ENCODE measurements at regions not wholly inside any gene's neighbourhood (a gene's known extent, or its start where the extent isn't known, plus 50 kb on each side); places are given as distances from the start of the nearest gene placed in this dataset.

DNA sequence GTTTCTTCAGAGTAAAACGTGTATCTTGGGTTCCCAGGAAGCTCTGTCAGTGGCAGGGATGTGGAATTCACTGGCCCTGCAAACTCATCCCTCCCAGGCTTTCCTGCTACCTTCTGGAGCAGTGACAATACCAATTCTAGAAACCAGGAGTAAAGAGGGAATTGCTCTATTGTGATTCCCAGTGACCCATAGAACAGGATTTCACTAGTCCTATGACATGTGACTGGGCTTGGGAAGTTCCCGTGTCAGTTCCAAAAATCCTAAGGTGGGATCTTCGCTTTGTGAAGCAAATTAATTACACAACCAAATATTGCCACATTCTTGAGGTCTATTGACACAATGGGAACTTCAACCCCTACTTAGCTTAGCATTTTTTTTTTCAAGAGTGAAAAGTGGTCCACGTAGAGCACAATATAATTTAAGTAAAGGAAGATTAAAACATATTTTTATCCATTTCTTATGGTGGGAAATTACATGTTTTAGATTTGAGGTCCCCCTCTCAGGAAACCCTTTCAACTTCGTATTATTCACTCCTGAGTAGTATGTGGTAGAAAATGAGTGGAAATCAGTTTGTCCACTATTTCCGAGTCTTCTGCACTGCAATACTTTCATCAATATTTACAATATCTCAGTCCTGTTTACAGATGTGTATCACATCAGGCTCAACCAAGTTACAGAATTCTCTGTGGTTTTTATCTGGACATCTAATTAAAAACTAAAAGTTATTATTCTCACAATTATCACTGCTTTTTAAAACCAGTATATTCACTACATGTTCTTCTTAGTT lies 88.9 kb upstream of the SOX5 start:
- Mint-ChIP-seq H3K4me1 (ENCODE audit: unreplicated experiment) (peaks cover 48% of the 10 kb centered on the region), H3K9me3 (ENCODE audit: unreplicated experiment) (no peaks in the 10 kb centered on the region), H3K4me3 (ENCODE audit: unreplicated experiment) (no peak overlapping the region), H3K27ac (ENCODE audit: unreplicated experiment) (peak overlapping the region; percentile 56), H3K36me3 (ENCODE audit: unreplicated experiment) (no peaks in the 10 kb centered on the region), H3K27me3 (ENCODE audit: unreplicated experiment) (no peaks in the 10 kb centered on the region)
- TF ChIP-seq, protein P1, sequence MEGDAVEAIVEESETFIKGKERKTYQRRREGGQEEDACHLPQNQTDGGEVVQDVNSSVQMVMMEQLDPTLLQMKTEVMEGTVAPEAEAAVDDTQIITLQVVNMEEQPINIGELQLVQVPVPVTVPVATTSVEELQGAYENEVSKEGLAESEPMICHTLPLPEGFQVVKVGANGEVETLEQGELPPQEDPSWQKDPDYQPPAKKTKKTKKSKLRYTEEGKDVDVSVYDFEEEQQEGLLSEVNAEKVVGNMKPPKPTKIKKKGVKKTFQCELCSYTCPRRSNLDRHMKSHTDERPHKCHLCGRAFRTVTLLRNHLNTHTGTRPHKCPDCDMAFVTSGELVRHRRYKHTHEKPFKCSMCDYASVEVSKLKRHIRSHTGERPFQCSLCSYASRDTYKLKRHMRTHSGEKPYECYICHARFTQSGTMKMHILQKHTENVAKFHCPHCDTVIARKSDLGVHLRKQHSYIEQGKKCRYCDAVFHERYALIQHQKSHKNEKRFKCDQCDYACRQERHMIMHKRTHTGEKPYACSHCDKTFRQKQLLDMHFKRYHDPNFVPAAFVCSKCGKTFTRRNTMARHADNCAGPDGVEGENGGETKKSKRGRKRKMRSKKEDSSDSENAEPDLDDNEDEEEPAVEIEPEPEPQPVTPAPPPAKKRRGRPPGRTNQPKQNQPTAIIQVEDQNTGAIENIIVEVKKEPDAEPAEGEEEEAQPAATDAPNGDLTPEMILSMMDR (IDR thresholded peaks at IDR 0.05) = no peak
- no peak for DNase-seq (ENCODE audit: extremely low spot score, unreplicated experiment)

DNA sequence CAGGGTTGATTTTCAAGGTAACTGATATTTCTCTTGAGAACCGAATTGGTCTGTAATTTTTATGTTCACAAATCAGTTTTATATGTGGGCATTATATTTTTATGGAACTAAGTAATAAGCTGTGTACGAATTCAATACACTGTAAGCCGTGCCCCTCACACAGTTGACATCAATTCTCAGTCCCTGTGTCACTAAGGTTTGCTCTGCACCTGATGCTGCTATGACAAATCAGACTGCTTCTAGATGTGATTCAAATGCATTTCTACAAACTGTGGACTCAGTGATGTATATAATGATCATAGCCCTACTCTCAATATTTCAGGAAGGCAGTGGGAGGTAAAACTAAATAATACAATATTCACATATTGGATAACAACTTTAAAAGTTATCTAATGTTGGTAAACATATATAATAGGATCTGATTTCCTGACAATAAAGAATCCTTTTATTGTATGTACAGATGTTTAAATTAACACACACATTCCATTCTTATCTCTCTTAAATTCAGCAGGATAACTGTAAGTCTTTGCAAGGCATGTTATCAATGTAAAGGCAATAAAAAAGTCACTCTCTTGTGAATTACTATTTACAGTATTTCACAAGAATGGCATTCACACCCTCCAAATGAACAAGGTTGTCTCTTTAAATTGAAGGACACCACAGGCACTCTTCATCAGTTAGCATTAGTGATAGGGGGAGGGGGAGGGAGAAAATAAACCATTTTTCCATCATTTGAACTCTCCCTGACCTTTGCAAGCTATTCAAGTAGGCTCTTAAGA lies 87.2 kb upstream of the SOX5 start:
- Mint-ChIP-seq H3K36me3 (ENCODE audit: unreplicated experiment) (no peaks in the 10 kb centered on the region), H3K27ac (ENCODE audit: unreplicated experiment) (no peak overlapping the region), H3K9me3 (ENCODE audit: unreplicated experiment) (no peaks in the 10 kb centered on the region), H3K4me3 (ENCODE audit: unreplicated experiment) (no peak overlapping the region), H3K4me1 (ENCODE audit: unreplicated experiment) (peaks cover 38% of the 10 kb centered on the region), H3K27me3 (ENCODE audit: unreplicated experiment) (no peaks in the 10 kb centered on the region)
- TF ChIP-seq, protein P1 (IDR thresholded peaks at IDR 0.05) = no peak
- no peak for DNase-seq (ENCODE audit: extremely low spot score, unreplicated experiment)

DNA sequence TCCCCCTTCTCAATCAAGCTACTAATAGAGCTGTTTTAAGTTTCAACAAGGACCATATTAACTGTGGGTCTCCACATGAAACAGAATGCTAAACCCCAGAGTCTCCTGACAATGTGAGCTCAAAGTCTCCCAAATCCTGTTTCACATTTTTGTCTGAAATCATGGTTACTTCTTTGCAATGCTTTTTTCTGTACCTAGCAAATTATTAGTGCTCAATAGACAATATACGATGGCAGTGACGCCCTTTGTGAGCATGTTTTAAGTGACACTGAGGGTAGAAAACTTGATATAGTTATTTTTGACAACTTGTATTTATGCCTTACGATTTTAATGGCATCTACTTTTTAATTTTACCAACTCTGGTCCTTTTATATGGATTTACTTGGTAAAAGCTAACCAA lies 85.4 kb upstream of the SOX5 start:
- H3K4me3 Mint-ChIP-seq (ENCODE audit: unreplicated experiment) = no peak overlapping the region
- no peak overlapping the region for H3K27ac Mint-ChIP-seq (ENCODE audit: unreplicated experiment)
- no peak for DNase-seq (ENCODE audit: extremely low spot score, unreplicated experiment)
- no peaks in the 10 kb centered on the region for H3K27me3 Mint-ChIP-seq (ENCODE audit: unreplicated experiment)
- H3K36me3 Mint-ChIP-seq (ENCODE audit: unreplicated experiment) = peaks cover 2% of the 10 kb centered on the region
- peaks cover 5% of the 10 kb centered on the region for H3K9me3 Mint-ChIP-seq (ENCODE audit: unreplicated experiment)
- H3K4me1 Mint-ChIP-seq (ENCODE audit: unreplicated experiment) = peaks cover 36% of the 10 kb centered on the region
- TF ChIP-seq, protein P1 (IDR thresholded peaks at IDR 0.05) = no peak

DNA sequence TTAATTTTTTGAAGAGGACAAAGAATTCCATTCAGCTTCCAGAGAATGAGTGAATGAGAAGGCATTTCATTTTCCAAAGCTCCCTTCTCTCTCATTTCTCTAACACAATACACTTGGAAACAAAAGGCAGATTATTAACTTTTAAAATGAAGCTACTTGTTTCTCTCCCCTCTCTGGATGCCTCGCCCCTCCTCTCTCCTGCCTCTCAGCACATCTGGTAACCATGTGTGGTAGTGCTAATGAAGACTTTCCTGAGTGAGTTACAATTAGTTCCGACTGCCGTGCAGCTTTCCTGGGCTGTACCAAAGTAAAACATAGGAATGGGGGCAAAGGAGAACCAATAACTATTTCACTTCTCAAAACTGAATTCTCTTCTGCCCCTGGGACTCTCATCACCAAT lies 84.7 kb upstream of the SOX5 start:
- TF ChIP-seq, protein P1 (IDR thresholded peaks at IDR 0.05) = no peak
- no peaks in the 10 kb centered on the region for H3K27me3 Mint-ChIP-seq (ENCODE audit: unreplicated experiment)
- no peak overlapping the region for H3K4me3 Mint-ChIP-seq (ENCODE audit: unreplicated experiment)
- H3K36me3 Mint-ChIP-seq (ENCODE audit: unreplicated experiment) = peaks cover 2% of the 10 kb centered on the region
- peaks cover 5% of the 10 kb centered on the region for H3K9me3 Mint-ChIP-seq (ENCODE audit: unreplicated experiment)
- no peak for DNase-seq (ENCODE audit: extremely low spot score, unreplicated experiment)
- H3K4me1 Mint-ChIP-seq (ENCODE audit: unreplicated experiment) = peaks cover 32% of the 10 kb centered on the region
- H3K27ac Mint-ChIP-seq (ENCODE audit: unreplicated experiment) = no peak overlapping the region

DNA sequence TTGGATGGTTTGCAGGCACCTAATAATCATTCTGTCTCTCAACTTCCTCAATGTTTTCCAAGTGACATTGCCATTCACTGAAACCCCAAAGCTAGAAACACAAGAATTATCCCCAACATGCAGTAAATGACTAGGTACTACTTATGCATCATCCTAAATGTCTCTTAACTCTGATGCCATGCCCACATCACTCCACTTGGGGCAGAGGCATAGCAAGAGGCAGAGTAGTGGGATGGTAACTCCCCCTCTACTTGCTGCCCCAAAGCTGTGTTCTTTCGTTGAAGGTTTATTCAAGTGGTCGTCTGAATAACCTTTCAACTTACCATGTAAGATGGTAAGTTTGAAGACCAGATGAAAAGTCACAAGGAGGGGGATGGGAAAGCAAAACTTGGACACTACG lies 77.9 kb upstream of the SOX5 start:
- Mint-ChIP-seq H3K36me3 (ENCODE audit: unreplicated experiment) (peaks cover 2% of the 10 kb centered on the region), H3K4me1 (ENCODE audit: unreplicated experiment) (peaks cover 8% of the 10 kb centered on the region), H3K9me3 (ENCODE audit: unreplicated experiment) (peaks cover 12% of the 10 kb centered on the region), H3K4me3 (ENCODE audit: unreplicated experiment) (no peak overlapping the region), H3K27ac (ENCODE audit: unreplicated experiment) (no peak overlapping the region), H3K27me3 (ENCODE audit: unreplicated experiment) (no peaks in the 10 kb centered on the region)
- no peak for DNase-seq (ENCODE audit: extremely low spot score, unreplicated experiment)
- TF ChIP-seq, protein P1 (IDR thresholded peaks at IDR 0.05) = no peak
